ENCODE measurements at regions not wholly inside any gene's neighbourhood (a gene's known extent, or its start where the extent isn't known, plus 50 kb on each side); places are given as distances from the start of the nearest gene placed in this dataset.
"Not testable (repeated sequence)": the region's sequence is repeated elsewhere in the genome, so short reads cannot be mapped to it uniquely, and the experiment has no call there.

DNA sequence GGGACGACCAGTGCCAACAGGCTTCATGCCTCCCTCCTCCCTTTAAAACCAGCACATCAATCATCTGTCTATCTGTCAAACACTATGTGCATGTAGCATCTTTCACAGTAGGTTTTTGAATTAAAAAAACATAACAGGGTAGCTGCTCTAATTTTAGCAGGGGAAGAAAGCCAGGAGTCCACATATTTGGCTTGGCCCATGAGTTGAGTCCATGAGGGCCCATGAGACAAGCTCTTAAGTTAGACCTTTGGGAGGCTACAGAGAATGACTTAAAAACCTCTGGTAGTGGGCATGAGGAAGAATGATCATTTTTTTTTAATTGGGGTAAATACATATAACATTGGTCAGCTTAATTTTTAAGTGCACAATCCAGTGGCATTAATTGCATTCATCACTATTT, 194.9 kb downstream of the UTRN start:
- no peak for DNase-seq

GRCh38 chr6:144480473-144480872, 195.3 kb downstream of the UTRN start:
- no peak for DNase-seq

DNA sequence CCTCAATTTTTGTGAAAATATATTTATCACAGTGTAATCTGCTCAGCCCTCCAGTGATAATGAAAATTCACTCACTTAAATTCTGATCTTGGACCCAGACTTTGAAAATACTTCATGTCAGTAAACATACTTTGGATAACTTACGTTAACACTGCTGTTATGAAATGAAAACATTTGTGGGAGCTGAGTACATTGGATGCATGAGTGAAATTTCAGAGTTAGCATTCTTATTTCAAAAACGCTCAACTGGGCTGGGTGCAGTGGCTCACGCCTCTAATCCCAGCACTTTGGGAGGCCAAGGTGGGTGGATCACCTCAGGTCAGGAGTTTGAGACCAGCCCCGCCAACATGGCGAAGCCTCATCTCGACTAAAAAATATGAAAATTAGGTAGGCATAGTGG, 196.4 kb downstream of the UTRN start:
- DNase-seq, result no peak

GRCh38 chr6:144482142-144482541, 197.0 kb downstream of the UTRN start:
- no peak for DNase-seq

- DNase-seq, result no peak
These were observed 200.4 kb downstream of the UTRN start for GRCh38 chr6:144485531-144485930.

GRCh38 chr6:144488590-144488989, 203.5 kb downstream of the UTRN start:
- no peak for DNase-seq

DNA sequence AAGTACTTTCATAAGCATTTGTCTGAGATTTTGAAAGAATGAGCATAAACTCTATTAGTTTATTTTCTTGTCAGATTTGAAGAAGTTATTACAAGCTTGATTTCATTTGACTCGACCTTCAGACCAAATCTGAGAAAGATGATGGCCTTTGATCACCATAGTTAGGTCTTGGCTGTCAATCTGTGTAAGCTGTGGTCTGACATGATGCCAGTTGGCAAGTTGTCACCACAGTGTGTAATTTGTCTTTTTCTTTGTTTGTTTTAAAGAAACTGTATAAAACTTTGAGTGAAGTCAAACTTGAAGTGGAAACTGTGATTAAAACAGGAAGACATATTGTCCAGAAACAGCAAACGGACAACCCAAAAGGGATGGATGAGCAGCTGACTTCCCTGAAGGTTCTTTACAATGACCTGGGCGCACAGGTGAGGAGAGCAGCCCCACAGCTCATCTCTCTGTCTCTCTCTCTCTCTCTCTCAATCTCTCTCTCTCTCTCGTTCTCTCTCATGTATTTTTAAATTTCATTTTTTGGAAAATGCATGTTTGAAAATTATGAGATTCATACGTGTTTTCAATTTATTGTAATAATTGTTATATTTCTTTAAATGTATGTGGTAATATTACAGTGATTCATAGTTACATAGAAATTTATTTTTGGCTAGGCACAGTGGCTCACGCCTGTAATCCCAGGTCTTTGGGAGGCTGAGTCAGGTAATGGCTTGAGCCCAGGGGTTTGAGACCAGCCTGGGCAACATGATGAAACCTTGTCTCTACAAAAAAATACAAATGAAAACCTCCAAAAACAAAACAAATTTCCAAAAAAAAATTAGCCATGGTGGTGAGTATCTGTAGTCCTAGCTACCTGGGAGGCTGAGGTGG, 208.1 kb downstream of the UTRN start:
- DNase-seq, result no peak

- not testable (repeated sequence) for DNase-seq
These were observed 209.9 kb downstream of the UTRN start for GRCh38 chr6:144495076-144495475.

DNA sequence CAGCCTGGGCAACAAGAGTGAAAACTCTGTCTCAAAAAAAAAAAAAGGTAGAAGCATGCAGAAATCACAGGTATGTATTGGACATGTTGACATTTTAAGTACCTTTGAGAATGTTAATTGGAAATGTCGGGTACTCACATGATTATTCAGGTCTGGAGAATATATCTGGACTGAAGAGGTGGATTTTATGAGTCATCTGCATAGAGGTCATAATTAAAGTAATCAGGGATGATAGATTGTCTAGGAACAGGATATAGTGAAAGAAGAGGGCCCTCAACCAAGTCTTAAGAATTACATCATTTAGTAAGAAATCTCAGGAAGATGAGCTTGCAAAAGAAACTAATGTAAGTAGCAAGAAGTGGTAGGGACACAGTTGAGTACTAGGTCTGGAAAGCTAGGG, 212.5 kb downstream of the UTRN start:
- no peak for DNase-seq

- no peak for DNase-seq
These were observed 215.8 kb downstream of the UTRN start for GRCh38 chr6:144500892-144501291.

DNA sequence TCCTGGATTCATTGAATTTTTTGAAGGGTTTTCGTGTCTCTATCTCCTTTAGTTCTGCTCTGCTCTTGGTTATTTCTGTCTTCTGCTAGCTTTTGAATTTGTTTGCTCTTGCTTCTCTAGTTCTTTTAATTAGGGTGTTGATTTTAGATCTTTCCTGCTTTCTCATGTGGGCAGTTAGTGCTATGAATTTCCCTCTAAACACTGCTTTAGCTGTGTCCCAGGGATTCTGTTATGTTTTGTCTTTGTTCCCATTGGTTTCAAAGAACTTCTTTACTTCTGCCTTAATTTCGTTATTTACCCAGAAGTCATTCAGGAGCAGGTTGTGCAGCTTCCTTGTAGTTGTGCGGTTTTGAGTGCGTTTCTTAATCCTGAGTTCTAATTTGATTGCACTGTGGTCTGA, 220.1 kb downstream of the UTRN start:
- not testable (repeated sequence) for DNase-seq

- not testable (repeated sequence) for DNase-seq
These were observed 220.9 kb downstream of the UTRN start for GRCh38 chr6:144506051-144506450.

DNA sequence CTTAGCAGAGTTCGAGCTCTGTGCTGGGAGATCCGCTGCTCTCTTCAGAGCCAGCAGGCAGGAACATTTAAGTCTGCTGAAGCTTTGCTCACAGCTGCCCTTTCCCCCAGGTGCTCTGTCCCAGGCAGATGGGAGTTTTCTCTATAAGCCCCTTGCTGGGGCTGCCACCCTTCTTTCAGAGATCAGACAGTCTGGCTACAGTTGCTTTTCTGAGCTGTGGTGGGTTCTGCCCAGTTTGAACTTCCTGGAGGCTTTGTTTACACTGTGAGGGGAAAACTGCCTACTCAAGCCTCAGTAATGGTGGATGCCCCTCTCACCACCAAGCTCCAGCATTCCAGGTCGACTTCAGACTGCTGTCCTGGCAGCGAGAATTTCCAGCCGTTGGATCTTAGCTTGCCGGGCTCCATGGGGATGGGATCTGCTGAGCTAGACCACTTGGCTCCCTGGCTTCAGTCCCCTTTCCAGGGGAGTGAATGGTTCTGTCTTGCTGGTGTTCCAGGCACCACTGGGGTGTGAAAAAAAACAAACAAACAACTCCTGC, 222.7 kb downstream of the UTRN start:
- not testable (repeated sequence) for DNase-seq

DNA sequence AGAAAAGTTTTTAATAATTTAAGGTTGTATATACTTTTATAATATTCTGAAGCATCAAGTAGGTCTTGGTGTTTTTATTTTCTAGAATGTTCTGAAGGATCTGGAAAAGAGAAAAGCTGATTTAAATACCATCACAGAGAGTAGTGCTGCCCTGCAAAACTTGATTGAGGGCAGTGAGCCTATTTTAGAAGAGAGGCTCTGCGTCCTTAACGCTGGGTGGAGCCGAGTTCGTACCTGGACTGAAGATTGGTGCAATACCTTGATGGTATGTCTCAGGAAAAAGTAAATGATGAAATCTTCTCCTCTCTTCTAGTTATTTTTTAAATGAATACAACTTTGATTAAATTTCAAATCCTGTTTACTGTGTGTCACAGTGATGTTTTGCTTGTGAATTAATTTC, 225.7 kb downstream of the UTRN start:
- no peak for DNase-seq

- no peak for DNase-seq
These were observed 230.6 kb downstream of the UTRN start for GRCh38 chr6:144515761-144516160.

GRCh38 chr6:144519426-144519825, 234.3 kb downstream of the UTRN start:
- DNase-seq, result no peak

GRCh38 chr6:144528743-144529425, 243.7 kb downstream of the UTRN start:
- no peak for DNase-seq

DNA sequence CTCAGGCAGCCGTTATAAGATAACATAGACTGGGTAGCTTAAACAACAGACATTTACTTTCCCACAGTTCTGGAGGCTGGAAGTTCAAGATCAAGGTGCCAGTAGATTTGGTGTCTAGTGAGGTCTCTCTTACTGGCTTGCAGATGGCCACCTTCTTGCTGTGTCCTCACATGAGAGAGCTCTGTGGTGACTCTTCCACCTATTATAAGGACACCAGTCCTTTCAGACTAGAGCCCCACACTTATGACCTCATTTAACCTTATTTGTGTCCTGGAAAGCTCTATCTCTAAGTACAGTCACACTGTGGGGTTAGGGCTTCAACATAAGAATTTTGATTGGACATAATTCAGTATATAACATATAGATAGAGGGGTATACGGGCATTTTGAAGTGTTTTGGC, 245.0 kb downstream of the UTRN start:
- no peak for DNase-seq

DNA sequence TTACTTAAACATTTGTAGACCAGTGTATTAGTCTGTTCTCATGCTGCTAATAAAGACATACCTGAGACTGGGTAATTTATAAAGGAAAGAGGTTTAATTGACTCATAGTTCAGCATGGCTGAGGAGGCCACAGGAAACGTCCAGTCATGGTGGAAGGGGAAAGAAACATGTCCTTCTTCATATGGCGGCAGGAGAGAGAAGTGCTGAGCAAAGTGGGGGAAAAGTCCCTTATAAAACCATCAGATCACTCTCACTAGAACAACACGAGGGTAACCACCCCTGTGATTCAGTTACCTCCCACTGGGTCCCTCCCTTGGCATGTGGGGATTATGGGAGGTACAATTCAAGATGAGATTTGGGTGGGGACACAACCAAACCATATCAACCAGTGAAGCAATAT, 247.1 kb downstream of the UTRN start:
- not testable (repeated sequence) for DNase-seq

- DNase-seq, result no peak
These were observed 249.0 kb downstream of the UTRN start for GRCh38 chr6:144534180-144534579.

GRCh38 chr6:144535630-144536029, 250.5 kb downstream of the UTRN start:
- DNase-seq, result no peak

- DNase-seq, result no peak
These were observed 250.9 kb downstream of the UTRN start for GRCh38 chr6:144536079-144536478.

DNA sequence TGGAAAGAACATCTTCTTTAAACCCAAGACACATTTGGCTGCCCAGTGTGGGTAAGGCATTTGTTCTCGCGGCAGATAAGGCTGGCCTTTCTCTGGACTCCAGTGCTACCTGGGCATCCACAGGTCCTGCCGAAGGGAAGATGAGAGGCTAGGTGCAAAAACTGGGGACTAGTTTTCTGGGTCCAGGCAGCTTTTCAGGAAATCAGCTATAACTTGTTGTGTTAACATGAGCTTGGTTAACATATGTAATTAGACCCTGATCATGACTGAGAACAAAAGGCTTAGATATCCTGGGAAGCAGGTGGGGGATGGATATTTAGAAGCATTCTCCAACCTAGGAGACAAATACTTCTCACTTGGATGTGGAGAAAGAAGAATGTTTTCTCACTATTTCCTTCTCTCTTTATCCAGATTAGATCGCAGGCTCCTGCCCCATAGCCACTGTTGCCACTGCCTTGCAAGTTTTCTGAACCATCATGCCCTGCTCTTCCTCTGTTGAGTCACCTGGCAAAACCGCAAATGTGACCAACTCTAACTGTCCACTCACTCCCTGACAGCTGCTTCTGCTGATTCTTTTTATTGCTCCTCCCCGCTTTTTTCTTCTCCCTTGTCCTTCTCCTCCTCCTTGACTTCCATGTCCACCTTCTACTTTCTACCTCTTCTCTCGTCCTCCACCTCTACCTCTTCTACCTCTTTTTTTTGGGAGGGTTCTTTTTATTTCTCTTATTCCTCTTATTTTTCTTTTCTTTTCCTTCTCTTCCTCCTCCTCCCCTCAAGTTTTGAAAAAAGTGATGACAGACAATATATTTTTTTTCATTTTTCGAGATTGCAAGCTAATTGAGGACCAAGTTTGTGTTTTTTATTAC, 258.1 kb downstream of the UTRN start:
- DNase-seq, result no peak
